Small intestine (tissue), 7 donors: ENCODE measurements at regions not wholly inside any gene's neighbourhood (a gene's known extent, or its start where the extent isn't known, plus 50 kb on each side); places are given as distances from the start of the nearest gene placed in this dataset.
"Not testable (repeated sequence)": the region's sequence is repeated elsewhere in the genome, so short reads cannot be mapped to it uniquely, and the experiment has no call there.

ENCODE experiments used
- DNase-seq, 2 donors: peaks; one replicate each; pipeline versions ENCODE4 v3.0.0 to v3.0.0-alpha.2; 2013
- FAIRE-seq: peaks from 2 replicates; lab custom pipeline; 2012; peaks lifted over from hg19 to GRCh38; lab: Jason Lieb, UNC
- H3K27ac ChIP-seq, 3 donors: one replicate each; pipeline ENCODE4 v1.5.1; 2013; ENCODE audit warnings: low read length in 2 of 3, mild to moderate bottlenecking in 2 of 3, control low read depth in 1 of 3, inconsistent platforms in 1 of 3, low read depth in 1 of 3, moderate library complexity in 1 of 3
- H3K27me3 ChIP-seq, 3 donors: one replicate each; pipeline ENCODE4 v1.6.1; 2013; ENCODE audit warnings: low read length in 3 of 3, inconsistent platforms in 1 of 3; ENCODE audit not compliant: control insufficient read depth in 3 of 3, insufficient read depth in 3 of 3
- H3K36me3 ChIP-seq, 3 donors: one replicate each; pipeline ENCODE4 v1.6.1; 2013; ENCODE audit warnings: low read length in 3 of 3, inconsistent platforms in 1 of 3, low read depth in 1 of 3, mild to moderate bottlenecking in 1 of 3, moderate library complexity in 1 of 3; ENCODE audit not compliant: control insufficient read depth in 3 of 3, insufficient read depth in 2 of 3
- H3K4me1 ChIP-seq, 3 donors: one replicate each; pipeline ENCODE4 v1.6.1; 2013; ENCODE audit warnings: low read length in 2 of 3, inconsistent platforms in 1 of 3, low read depth in 1 of 3, mild to moderate bottlenecking in 1 of 3, moderate library complexity in 1 of 3; ENCODE audit not compliant: control insufficient read depth in 3 of 3, insufficient read depth in 2 of 3
- H3K4me3 ChIP-seq, 3 donors: one replicate each; pipeline ENCODE4 v1.5.1; 2013; ENCODE audit warnings: low read length in 3 of 3, control low read depth in 1 of 3, inconsistent platforms in 1 of 3, low read depth in 1 of 3, mild to moderate bottlenecking in 1 of 3, moderate library complexity in 1 of 3
- H3K9me3 ChIP-seq, 2 donors: one replicate each; pipeline ENCODE4 v1.6.1; 2013; ENCODE audit warnings: low read depth in 1 of 2, low read length in 1 of 2; ENCODE audit not compliant: control insufficient read depth in 2 of 2, insufficient read depth in 1 of 2
- WGBS, 3 donors: extraction: QIAGEN DNeasy Blood & Tissue Kit; methylation state at CpG; one replicate each; pipeline ENCODE4 v1.1.7; 2013; 5-methylcytosine and 5-hydroxymethylcytosine counted together
- donor health status: healthy with polysubstance abuse.
- donor health status: control.
- donor health status: control.
- donor health status: Bipolar disorder and iron deficiency.
- donor health status: healthy.

DNA sequence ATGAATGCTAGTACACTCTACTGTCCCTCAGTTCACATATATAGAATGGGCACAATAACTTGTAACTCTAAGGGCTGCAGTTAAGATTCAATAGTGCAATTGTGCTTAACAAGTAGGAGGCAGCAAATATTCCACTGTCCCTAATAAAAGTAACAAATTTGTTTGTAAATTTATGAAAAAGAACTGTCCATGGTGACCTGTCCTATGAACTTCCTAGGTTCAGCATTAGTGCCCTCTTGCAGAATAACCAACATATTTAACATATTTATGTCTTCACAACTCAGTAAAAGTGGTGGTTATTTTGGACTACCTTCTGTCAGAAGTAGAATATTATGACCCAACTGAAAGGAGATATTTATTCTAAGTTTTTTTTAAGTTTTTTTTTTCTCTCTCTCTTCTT lies 327.8 kb downstream of the CENPW start:
- H3K27ac ChIP-seq: no peak overlapping the region
- no peak for DNase-seq
- H3K4me3 ChIP-seq: no peak overlapping the region
- H3K4me1 ChIP-seq: no peaks in the 10 kb centered on the region
- H3K36me3 ChIP-seq: no peaks in the 10 kb centered on the region
- H3K9me3 ChIP-seq: no peaks in the 10 kb centered on the region
- FAIRE-seq: no peak
- no peaks in the 10 kb centered on the region for H3K27me3 ChIP-seq

- DNase-seq (no peak), FAIRE-seq (no peak)
- Histone ChIP-seq H3K4me3 (no peak overlapping the region), H3K36me3 (no peaks in the 10 kb centered on the region), H3K27me3 (no peaks in the 10 kb centered on the region), H3K9me3 (no peaks in the 10 kb centered on the region), H3K27ac (no peak overlapping the region), H3K4me1 (no peaks in the 10 kb centered on the region)
- WGBS, 3 donors: 38 to 48% (median 41%) methylated on average over 1 of the region's 1 CpG
Observed at GRCh38 chr6:126672649-126673048, 332.7 kb downstream of the CENPW start.

GRCh38 chr6:126673749-126674148 lies 333.8 kb downstream of the CENPW start:
- not testable (repeated sequence) for DNase-seq, H3K4me3 ChIP-seq, H3K27me3 ChIP-seq, FAIRE-seq, H3K27ac ChIP-seq, H3K36me3 ChIP-seq, H3K4me1 ChIP-seq, H3K9me3 ChIP-seq
- 86 to 93% (median 90%) methylated on average over 13 of the region's 13 CpGs for WGBS, 3 donors

- Histone ChIP-seq H3K4me1 (no peaks in the 10 kb centered on the region), H3K4me3 (no peak overlapping the region), H3K27ac (no peak overlapping the region), H3K9me3 (peaks cover 0 to 3% of the 10 kb centered on the region in 2 donors), H3K27me3 (no peaks in the 10 kb centered on the region), H3K36me3 (no peaks in the 10 kb centered on the region)
- WGBS, 3 donors: 79 to 86% (median 79%) methylated on average over 2 of the region's 2 CpGs
- DNase-seq: no peak
- FAIRE-seq: no peak
Observed at GRCh38 chr6:126682440-126682839, 342.5 kb downstream of the CENPW start.

DNA sequence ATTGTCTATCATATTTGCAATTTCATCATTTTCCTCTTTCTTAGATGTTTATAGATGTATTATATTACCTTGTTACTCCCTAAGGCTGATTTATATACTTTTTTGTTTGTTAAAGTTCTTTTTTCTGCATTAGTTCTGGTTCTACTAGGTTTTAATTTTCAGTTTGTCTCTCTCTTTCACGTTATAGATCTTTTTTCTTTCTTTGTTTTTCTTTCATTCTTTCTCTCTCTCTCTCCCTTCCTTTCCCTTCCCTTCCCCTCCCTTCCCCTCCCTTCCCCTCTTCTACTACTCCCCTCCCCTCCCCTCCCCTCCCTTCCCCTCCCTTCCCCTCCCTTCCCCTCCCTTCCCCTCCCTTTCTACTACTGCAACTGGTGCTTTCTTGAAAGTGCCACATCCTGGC lies 345.3 kb downstream of the CENPW start:
- WGBS, 3 donors: 39 to 60% (median 47%) methylated on average over 1 of the region's 1 CpG
- DNase-seq (no peak), FAIRE-seq (no peak)
- Histone ChIP-seq H3K27me3 (no peaks in the 10 kb centered on the region), H3K9me3 (peaks cover 0 to 5% of the 10 kb centered on the region in 2 donors), H3K27ac (no peak overlapping the region), H3K4me3 (no peak overlapping the region), H3K4me1 (no peaks in the 10 kb centered on the region), H3K36me3 (no peaks in the 10 kb centered on the region)

DNA sequence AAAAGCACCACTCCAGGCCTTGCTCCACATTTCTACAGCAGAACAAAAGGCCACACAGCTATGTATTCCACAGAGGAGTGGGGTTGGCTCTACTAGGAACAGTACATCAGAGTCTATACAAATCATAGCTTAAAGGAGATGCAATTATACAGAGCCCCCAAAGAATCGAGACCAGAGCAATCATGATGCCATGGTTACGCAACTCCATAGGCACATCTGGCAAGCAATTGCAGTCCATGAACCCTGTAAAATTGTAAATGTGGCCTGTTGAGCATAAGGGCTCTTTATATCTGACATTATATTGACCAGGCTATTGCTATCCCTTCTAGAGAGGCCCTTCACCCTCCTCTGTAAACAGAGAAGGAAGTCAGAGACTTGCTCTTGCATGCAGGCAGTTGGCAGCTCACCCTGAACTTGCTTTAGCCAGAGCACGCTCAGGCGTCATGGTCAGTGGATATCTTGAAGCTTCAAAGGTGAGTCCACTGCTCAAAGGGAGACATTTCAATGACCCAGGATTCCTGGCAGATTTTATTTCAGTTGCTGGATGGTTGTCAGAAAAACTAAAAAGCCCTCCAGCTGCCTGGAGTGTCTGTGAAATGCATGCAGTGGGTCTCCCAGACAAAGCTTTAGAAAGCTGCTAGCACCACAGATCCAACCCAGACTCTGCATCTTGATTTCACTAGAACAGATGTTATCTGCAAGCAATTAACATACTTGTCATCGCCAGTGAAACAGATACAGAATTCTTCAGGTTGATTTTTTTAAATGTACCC lies 357.2 kb downstream of the CENPW start:
- Histone ChIP-seq H3K36me3 (no peaks in the 10 kb centered on the region), H3K4me3 (no peak overlapping the region), H3K4me1 (no peaks in the 10 kb centered on the region), H3K9me3 (no peaks in the 10 kb centered on the region), H3K27ac (no peak overlapping the region), H3K27me3 (no peaks in the 10 kb centered on the region)
- 44 to 62% (median 55%) methylated on average over 5 of the region's 5 CpGs for WGBS, 3 donors
- DNase-seq (no peak), FAIRE-seq (no peak)

DNA sequence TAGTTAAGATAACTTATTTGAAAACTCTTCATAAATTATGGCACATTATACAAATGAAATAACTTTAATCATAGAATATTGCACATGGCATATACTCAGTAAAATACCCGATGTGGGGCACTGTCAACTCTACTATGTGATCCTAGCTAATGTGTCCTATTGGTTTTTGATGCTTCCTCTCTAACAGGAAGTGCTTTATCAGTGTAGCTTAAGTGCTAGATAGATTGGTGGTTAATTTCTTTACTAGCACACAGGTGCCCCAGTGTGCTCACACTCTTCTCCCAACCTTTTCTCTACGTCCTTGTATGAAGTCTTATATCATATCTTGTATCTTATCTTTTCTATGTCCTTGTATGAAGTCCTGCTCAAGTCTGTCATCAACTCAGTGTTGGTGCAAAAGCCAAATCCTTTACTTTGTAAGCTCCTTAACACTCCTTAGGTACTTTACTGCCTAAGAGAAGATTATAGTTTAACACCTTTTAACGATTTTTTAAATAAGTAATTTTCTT lies 358.9 kb downstream of the CENPW start:
- no peaks in the 10 kb centered on the region for H3K27me3 ChIP-seq
- no peak overlapping the region for H3K27ac ChIP-seq
- no peaks in the 10 kb centered on the region for H3K9me3 ChIP-seq
- H3K36me3 ChIP-seq: no peaks in the 10 kb centered on the region
- 35 to 55% (median 40%) methylated on average over 3 of the region's 3 CpGs for WGBS, 3 donors
- H3K4me1 ChIP-seq: no peaks in the 10 kb centered on the region
- H3K4me3 ChIP-seq: no peak overlapping the region
- no peak for FAIRE-seq
- DNase-seq: no peak

GRCh38 chr6:126701676-126702560 lies 362.0 kb downstream of the CENPW start:
- Histone ChIP-seq H3K27me3 (no peaks in the 10 kb centered on the region), H3K9me3 (no peaks in the 10 kb centered on the region), H3K27ac (no peak overlapping the region), H3K4me1 (no peaks in the 10 kb centered on the region), H3K4me3 (no peak overlapping the region), H3K36me3 (no peaks in the 10 kb centered on the region)
- FAIRE-seq: peak; percentile 36
- 82 to 89% (median 82%) methylated on average over 5 of the region's 5 CpGs for WGBS, 3 donors
- peak in 1 of 2 donors; percentile 1 for DNase-seq
